Keratinocyte (primary cell): ENCODE measurements at regions not wholly inside any gene's neighbourhood (a gene's known extent, or its start where the extent isn't known, plus 50 kb on each side); places are given as distances from the start of the nearest gene placed in this dataset.
"Not testable (repeated sequence)": the region's sequence is repeated elsewhere in the genome, so short reads cannot be mapped to it uniquely, and the experiment has no call there.

ENCODE experiments used
- DNase-seq: peaks from one replicate; pipeline ENCODE4 v3.0.0-alpha.2; 2011; ENCODE audit warnings: low read depth, missing footprints, low spot score
- FAIRE-seq: peaks from 2 replicates; lab custom pipeline; 2011; peaks lifted over from hg19 to GRCh38; lab: Jason Lieb, UNC
- H2AFZ ChIP-seq: 2 replicates; pipeline ENCODE4 v1.6.0; 2012; ENCODE audit warnings: low read length, control low read depth, inconsistent platforms; ENCODE audit not compliant: control insufficient read depth
- H3K27ac ChIP-seq: 2 replicates; pipeline ENCODE4 v1.5.1; 2011; ENCODE audit warnings: low read length; ENCODE audit not compliant: control insufficient read depth, insufficient read depth
- H3K27me3 ChIP-seq: 3 replicates; pipeline ENCODE4 v1.6.0; 2011; ENCODE audit warnings: low read length; ENCODE audit not compliant: control insufficient read depth, insufficient read depth; ENCODE audit errors: extremely low read depth
- H3K36me3 ChIP-seq, 2 experiments: 2 replicates in 1 of 2; 3 replicates in 1 of 2; pipeline ENCODE4 v1.5.1; 2011; ENCODE audit warnings: low read length in 2 of 2, mild to moderate bottlenecking in 1 of 2; ENCODE audit not compliant: control insufficient read depth in 2 of 2, insufficient read depth in 2 of 2; ENCODE audit errors: extremely low read depth in 1 of 2
- H3K4me1 ChIP-seq: 3 replicates; pipeline ENCODE4 v1.5.1; 2011; ENCODE audit warnings: low read length; ENCODE audit not compliant: control insufficient read depth, insufficient read depth; ENCODE audit errors: extremely low read depth
- H3K4me2 ChIP-seq: 3 replicates; pipeline ENCODE4 v1.6.0; 2011; ENCODE audit warnings: low read depth, low read length; ENCODE audit not compliant: control insufficient read depth, insufficient read depth; ENCODE audit errors: extremely low read depth
- H3K4me3 ChIP-seq, 3 experiments: fragments of 200-600 bp in 1 of 3; sonication (generic) in 1 of 3; 2 replicates in 2 of 3; 3 replicates in 1 of 3; pipeline ENCODE4 v1.5.1; 2011 to 2016; ENCODE audit warnings: low read length in 3 of 3, mild to moderate bottlenecking in 3 of 3, control low read depth in 2 of 3, inconsistent platforms in 1 of 3, low read depth in 1 of 3, mixed read lengths in 1 of 3, mixed run types in 1 of 3, moderate library complexity in 1 of 3; ENCODE audit not compliant: control insufficient read depth in 2 of 3, insufficient read depth in 2 of 3; ENCODE audit errors: extremely low read depth in 1 of 3
- H3K79me2 ChIP-seq: 2 replicates; pipeline ENCODE4 v1.6.0; 2012; ENCODE audit warnings: low read length; ENCODE audit not compliant: control insufficient read depth, insufficient read depth
- H3K9ac ChIP-seq: 3 replicates; pipeline ENCODE4 v1.6.0; 2011; ENCODE audit warnings: low read length; ENCODE audit not compliant: control insufficient read depth, insufficient read depth; ENCODE audit errors: extremely low read depth
- H3K9me1 ChIP-seq: 3 replicates; pipeline ENCODE4 v1.6.0; 2011; ENCODE audit warnings: low read length; ENCODE audit not compliant: control insufficient read depth, insufficient read depth; ENCODE audit errors: extremely low read depth
- H3K9me3 ChIP-seq: 2 replicates; pipeline ENCODE4 v1.5.1; 2012; ENCODE audit warnings: low read depth, low read length; ENCODE audit not compliant: control insufficient read depth
- H4K20me1 ChIP-seq: 3 replicates; pipeline ENCODE4 v1.6.0; 2011; ENCODE audit warnings: low read length; ENCODE audit not compliant: control insufficient read depth, insufficient read depth; ENCODE audit errors: extremely low read depth
- CTCF ChIP-seq, 3 experiments: IDR thresholded peaks in 1 of 3; conservative IDR thresholded peaks in 1 of 3; optimal IDR thresholded peaks in 1 of 3; 2 replicates in 2 of 3; 3 replicates in 1 of 3; pipeline versions ENCODE3 to v1.5.1; 2011; ENCODE audit warnings: low read length in 3 of 3, mild to moderate bottlenecking in 3 of 3, moderate library complexity in 2 of 3, control low read depth in 1 of 3, inconsistent platforms in 1 of 3; ENCODE audit not compliant: insufficient read depth in 2 of 3; ENCODE audit errors: extremely low read depth in 1 of 3
- EZH2 ChIP-seq: IDR thresholded peaks from one replicate; pipeline ENCODE4 v1.6.1; 2012; ENCODE audit warnings: inconsistent platforms, mild to moderate bottlenecking, low read length, moderate library complexity
- dilution Hi-C: fragments of 300-500 bp; cut with MboI; formaldehyde crosslinking; loops from one replicate; pipeline ENCODE4 v1.7.0; 2020; ENCODE audit warnings: low sequenced_read_pairs; ENCODE audit not compliant: extremely low pct_ligation_motif_present

GRCh38 chr11:49432242-49432848 is 223.9 kb upstream of the FOLH1 start:
- H3K9ac ChIP-seq, result no peak overlapping the region
- H3K27ac ChIP-seq, result no peak overlapping the region
- no peaks in the 10 kb centered on the region for H4K20me1 ChIP-seq
- no peaks in the 10 kb centered on the region for H3K9me3 ChIP-seq
- H2AFZ ChIP-seq, result no peak overlapping the region
- no peak overlapping the region for H3K4me3 ChIP-seq
- TF ChIP-seq EZH2 (no peak), CTCF (optimal IDR thresholded peaks at IDR 0.05 in 1 of 3, IDR thresholded peaks at IDR 0.05 in 1 of 3, conservative IDR thresholded peaks at IDR 0.05 in 1 of 3; ENCODE audit: extremely low read depth in 1 of 3, insufficient read depth in 2 of 3, low read length in 3 of 3) (no peak)
- no peak overlapping the region for H3K4me2 ChIP-seq
- H3K4me1 ChIP-seq, result no peaks in the 10 kb centered on the region
- H3K27me3 ChIP-seq, result no peaks in the 10 kb centered on the region
- DNase-seq (no peak), FAIRE-seq (no peak)
- dilution Hi-C loops, result no loop called here
- H3K36me3 ChIP-seq, result no peaks in the 10 kb centered on the region
- no peaks in the 10 kb centered on the region for H3K79me2 ChIP-seq
- no peaks in the 10 kb centered on the region for H3K9me1 ChIP-seq

- H3K9ac ChIP-seq, result no peak overlapping the region
- no peaks in the 10 kb centered on the region for H3K27me3 ChIP-seq
- H2AFZ ChIP-seq, result no peak overlapping the region
- no peak overlapping the region for H3K4me2 ChIP-seq
- no peaks in the 10 kb centered on the region for H4K20me1 ChIP-seq
- no peaks in the 10 kb centered on the region for H3K9me1 ChIP-seq
- no peak overlapping the region for H3K27ac ChIP-seq
- TF ChIP-seq EZH2, result no peak
- TF ChIP-seq CTCF (optimal IDR thresholded peaks at IDR 0.05 in 1 of 3, IDR thresholded peaks at IDR 0.05 in 1 of 3, conservative IDR thresholded peaks at IDR 0.05 in 1 of 3; ENCODE audit: extremely low read depth in 1 of 3, insufficient read depth in 2 of 3, low read length in 3 of 3), result no peak
- H3K36me3 ChIP-seq, result no peaks in the 10 kb centered on the region
- dilution Hi-C loops, result no loop called here
- no peaks in the 10 kb centered on the region for H3K79me2 ChIP-seq
- H3K9me3 ChIP-seq, result no peaks in the 10 kb centered on the region
- DNase-seq, result no peak
- no peaks in the 10 kb centered on the region for H3K4me1 ChIP-seq
- FAIRE-seq, result no peak
- H3K4me3 ChIP-seq, result no peak overlapping the region
Observed at GRCh38 chr11:49424136-49424535, 215.7 kb upstream of the FOLH1 start.

GRCh38 chr11:49418877-49419276 is 210.5 kb upstream of the FOLH1 start:
- H3K27me3 ChIP-seq, H3K27ac ChIP-seq, H3K9me3 ChIP-seq, H3K4me3 ChIP-seq, H4K20me1 ChIP-seq, H2AFZ ChIP-seq, H3K9me1 ChIP-seq, dilution Hi-C loops, DNase-seq, H3K36me3 ChIP-seq, FAIRE-seq, H3K9ac ChIP-seq, H3K79me2 ChIP-seq, H3K4me1 ChIP-seq, H3K4me2 ChIP-seq: not testable (repeated sequence)
